Omental fat pad (tissue), 3 donors: ENCODE measurements at regions not wholly inside any gene's neighbourhood (a gene's known extent, or its start where the extent isn't known, plus 50 kb on each side); places are given as distances from the start of the nearest gene placed in this dataset.
"Not testable (repeated sequence)": the region's sequence is repeated elsewhere in the genome, so short reads cannot be mapped to it uniquely, and the experiment has no call there.

Experiments
- ATAC-seq: fragments of 150-250 bp; one replicate; pipeline ENCODE4 v1.9.1; 2016; ENCODE audit warnings: mild to moderate bottlenecking, moderate library complexity; ENCODE audit not compliant: low FRiP score
- DNase-seq: peaks from one replicate; pipeline ENCODE4 v3.0.0-alpha.2; 2019; ENCODE audit warnings: low spot score
- TF ChIP-seq, protein P1 (sequence below), 3 donors: fragments of 450-650 bp; IDR thresholded peaks; one replicate each; pipeline ENCODE4 v1.5.1; 2016 to 2017; ENCODE audit warnings: antibody characterized with exemption in 3 of 3, mild to moderate bottlenecking in 3 of 3, moderate library complexity in 2 of 3

DNA sequence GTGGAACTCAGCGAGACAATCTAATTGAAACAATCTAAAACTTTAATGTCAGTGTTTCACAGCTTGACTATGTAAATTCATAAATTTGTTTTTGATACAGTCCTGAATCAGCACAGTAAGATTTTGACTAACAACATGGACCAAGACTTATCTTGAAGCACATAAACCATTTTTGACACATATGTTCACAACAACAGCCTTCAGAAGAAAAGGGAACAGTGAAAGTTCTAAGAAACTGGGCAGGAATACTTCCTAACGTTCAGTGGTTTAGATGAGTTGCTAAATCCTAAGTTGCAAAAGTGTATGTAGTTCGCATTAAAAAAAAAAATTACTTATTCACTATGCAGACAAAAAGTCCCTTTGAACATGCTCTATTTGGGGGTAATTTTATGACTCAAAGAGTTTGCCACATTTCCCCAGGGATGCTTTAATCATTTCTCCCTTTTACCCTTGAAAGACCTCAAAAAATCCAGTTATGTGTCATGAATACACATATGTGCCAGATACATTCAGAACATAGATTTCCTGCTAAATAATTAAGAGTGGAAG, 120.2 kb downstream of the MRPL39 start:
- TF ChIP-seq, protein P1, sequence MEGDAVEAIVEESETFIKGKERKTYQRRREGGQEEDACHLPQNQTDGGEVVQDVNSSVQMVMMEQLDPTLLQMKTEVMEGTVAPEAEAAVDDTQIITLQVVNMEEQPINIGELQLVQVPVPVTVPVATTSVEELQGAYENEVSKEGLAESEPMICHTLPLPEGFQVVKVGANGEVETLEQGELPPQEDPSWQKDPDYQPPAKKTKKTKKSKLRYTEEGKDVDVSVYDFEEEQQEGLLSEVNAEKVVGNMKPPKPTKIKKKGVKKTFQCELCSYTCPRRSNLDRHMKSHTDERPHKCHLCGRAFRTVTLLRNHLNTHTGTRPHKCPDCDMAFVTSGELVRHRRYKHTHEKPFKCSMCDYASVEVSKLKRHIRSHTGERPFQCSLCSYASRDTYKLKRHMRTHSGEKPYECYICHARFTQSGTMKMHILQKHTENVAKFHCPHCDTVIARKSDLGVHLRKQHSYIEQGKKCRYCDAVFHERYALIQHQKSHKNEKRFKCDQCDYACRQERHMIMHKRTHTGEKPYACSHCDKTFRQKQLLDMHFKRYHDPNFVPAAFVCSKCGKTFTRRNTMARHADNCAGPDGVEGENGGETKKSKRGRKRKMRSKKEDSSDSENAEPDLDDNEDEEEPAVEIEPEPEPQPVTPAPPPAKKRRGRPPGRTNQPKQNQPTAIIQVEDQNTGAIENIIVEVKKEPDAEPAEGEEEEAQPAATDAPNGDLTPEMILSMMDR (IDR thresholded peaks at IDR 0.05) = no peak
- ATAC-seq (no peak), DNase-seq (no peak)

DNA sequence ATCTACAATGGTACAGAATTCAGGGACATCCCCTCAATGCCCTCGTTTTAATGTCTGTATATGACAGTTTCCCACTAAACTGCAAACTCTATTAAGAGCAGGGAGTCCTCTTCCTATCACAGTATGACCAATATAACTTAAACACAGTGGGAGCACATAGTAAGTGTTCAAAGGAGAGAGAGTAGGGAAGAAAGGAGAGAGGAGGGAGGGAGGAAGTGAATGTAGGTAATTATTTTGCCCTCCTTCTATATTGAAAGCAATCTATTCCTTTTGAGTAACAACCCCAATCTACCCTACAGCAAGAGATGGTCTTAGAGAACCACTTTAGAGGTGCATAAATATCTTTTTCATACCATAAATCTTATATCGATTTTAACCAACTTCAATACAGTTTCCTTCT, 121.4 kb downstream of the MRPL39 start:
- TF ChIP-seq, protein P1 (IDR thresholded peaks at IDR 0.05) = no peak
- DNase-seq (no peak), ATAC-seq (no peak)

DNA sequence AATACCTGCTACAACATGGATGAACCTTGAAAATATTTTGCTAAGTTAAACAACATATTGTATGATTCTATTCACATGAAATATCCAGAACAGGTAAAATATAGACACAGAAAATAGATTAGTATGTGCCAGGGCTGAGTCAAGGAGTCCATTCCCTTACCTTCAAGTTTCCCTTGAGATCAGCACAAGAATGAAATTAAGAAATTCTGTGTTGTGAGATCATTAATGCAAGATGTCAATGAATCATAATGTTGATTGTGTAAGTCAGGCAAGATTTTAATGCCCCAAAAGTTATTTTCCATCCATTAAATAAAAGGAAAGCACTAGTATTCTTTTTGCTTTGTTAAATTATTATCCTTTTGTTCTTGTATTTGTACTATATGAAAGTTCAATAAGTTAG, 139.4 kb downstream of the MRPL39 start:
- TF ChIP-seq, protein P1 (IDR thresholded peaks at IDR 0.05) = no peak
- ATAC-seq (no peak), DNase-seq (no peak)

DNA sequence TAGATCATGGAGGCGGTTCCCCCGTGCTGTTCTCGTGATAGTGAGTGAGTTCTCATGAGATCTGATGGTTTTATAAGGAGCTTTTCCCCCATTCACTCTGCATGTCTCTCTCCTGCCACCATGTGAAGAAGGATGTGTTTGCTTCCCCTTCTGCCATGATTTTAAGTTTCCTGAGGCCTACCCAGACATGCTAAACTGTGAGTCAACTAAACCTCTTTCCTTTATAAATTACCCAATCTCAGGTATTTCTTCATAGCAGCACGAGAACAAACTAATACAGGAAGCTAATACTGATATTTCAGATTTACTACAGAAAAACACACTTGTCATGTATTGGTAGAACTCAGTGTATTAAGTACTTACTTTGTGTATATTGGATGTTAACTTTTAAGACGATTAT, 140.2 kb downstream of the MRPL39 start:
- not testable (repeated sequence) for ATAC-seq, DNase-seq

DNA sequence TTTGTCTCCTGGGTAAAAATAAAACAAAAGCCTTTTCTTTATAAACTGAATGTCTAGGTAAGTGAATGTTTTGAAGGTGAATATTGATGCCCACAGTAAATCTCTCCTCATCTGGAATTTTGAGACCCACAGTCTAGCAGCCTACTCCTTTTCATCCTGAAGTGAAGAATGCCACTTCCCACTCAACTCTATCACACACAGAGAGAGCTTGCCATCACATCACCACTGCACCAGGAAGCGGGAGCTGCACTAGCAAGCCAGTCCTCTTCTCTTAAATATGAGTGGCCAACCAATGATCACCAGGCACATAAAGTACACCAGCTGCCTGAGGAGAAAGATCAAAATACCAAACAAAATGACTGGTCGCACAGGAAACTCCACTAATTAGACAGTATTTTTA, 140.8 kb downstream of the MRPL39 start:
- DNase-seq (no peak), ATAC-seq (no peak)
- TF ChIP-seq, protein P1 (IDR thresholded peaks at IDR 0.05) = no peak

DNA sequence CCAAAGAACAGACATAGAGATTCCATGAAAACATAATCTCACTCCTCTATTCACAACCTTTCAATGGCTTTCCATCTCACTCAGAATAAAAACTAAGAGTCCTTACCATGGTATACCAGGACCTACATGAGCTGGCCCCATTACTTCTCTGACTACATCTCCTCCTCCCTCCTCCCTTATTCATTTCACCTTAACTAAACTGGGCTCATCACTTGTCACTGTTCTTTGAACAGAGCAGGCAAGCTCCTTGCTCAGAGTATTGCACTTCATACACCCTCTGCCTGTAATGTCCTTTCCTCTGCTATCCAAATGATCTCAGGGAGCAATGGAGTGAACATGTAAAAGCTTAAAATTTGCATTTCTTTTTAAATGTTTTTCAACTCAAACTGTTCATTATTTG, 142.0 kb downstream of the MRPL39 start:
- ATAC-seq (no peak), DNase-seq (no peak)
- TF ChIP-seq, protein P1 (IDR thresholded peaks at IDR 0.05) = no peak

DNA sequence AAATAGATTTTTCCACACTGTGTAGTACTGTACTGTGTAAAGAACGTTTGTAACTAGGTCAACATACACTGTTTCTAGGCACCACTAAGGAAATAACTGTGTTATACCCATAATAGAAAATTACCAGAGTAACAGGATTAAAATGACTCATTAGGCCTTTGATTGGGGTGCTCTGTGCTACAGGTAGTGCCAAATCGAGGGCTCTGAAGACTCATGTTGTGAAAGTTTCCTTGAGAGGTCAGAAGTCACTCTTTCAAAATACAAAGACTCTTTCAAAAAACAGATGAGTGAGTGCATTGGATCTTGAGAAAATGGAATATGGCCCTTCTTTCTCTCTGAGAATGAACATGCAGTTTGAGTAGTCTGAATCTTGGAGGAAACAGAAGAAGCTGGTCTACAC, 143.0 kb downstream of the MRPL39 start:
- DNase-seq (no peak), ATAC-seq (no peak)
- TF ChIP-seq, protein P1 (IDR thresholded peaks at IDR 0.05) = no peak

DNA sequence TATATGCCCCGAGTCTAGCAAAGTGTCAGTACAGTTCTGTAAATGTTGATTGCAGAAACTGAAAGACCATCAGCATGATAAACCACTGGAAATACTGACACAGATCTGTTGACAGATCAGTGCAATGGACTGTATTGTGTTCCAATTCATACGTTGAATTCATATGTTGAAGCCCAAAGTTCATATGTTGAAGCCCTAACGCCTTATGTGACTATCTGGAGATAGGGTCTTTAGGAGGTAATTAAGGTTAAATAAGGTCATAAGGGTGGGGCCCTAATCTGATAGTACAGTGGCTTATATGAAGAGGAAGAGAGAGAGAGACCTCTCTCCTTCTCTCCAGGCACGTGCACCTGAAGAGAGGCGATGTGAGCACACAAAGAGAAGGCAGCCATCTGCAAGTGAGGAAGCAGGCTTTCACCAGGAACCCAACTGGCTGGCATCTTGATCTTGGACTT, 144.7 kb downstream of the MRPL39 start:
- TF ChIP-seq, protein P1 (IDR thresholded peaks at IDR 0.05) = no peak
- DNase-seq (no peak), ATAC-seq (no peak)
